ENCODE measurements at regions not wholly inside any gene's neighbourhood (a gene's known extent, or its start where the extent isn't known, plus 50 kb on each side); places are given as distances from the start of the nearest gene placed in this dataset.

- TF ChIP-seq CTCF (IDR thresholded peaks at IDR 0.05; ENCODE audit: low read depth, low read length) (no peak), POLR2A (IDR thresholded peaks at IDR 0.05; ENCODE audit: extremely low read depth, insufficient read length) (no peak), MYC (IDR thresholded peaks at IDR 0.05; ENCODE audit: low read depth, low read length) (no peak), MAX (IDR thresholded peaks at IDR 0.05; ENCODE audit: low read depth, low read length) (no peak)
Observed at GRCh38 chr16:86343796-86344585, 166.3 kb upstream of the FOXF1 start.
